Keratinocyte (primary cell): ENCODE measurements at regions not wholly inside any gene's neighbourhood (a gene's known extent, or its start where the extent isn't known, plus 50 kb on each side); places are given as distances from the start of the nearest gene placed in this dataset.

Experiments used
- CTCF ChIP-seq, 3 experiments: IDR thresholded peaks in 1 of 3; conservative IDR thresholded peaks in 1 of 3; optimal IDR thresholded peaks in 1 of 3; 2 replicates in 2 of 3; 3 replicates in 1 of 3; pipeline versions ENCODE3 to v1.5.1; 2011; ENCODE audit warnings: low read length in 3 of 3, mild to moderate bottlenecking in 3 of 3, moderate library complexity in 2 of 3, control low read depth in 1 of 3, inconsistent platforms in 1 of 3; ENCODE audit not compliant: insufficient read depth in 2 of 3; ENCODE audit errors: extremely low read depth in 1 of 3
- EZH2 ChIP-seq: IDR thresholded peaks from one replicate; pipeline ENCODE4 v1.6.1; 2012; ENCODE audit warnings: inconsistent platforms, mild to moderate bottlenecking, low read length, moderate library complexity

GRCh38 chr2:188845692-188846091 lies 128.5 kb upstream of the COL3A1 start:
- TF ChIP-seq CTCF (optimal IDR thresholded peaks at IDR 0.05 in 1 of 3, IDR thresholded peaks at IDR 0.05 in 1 of 3, conservative IDR thresholded peaks at IDR 0.05 in 1 of 3; ENCODE audit: extremely low read depth in 1 of 3, insufficient read depth in 2 of 3, low read length in 3 of 3) = no peak
- TF ChIP-seq EZH2 = no peak
